ENCODE measurements at regions not wholly inside any gene's neighbourhood (a gene's known extent, or its start where the extent isn't known, plus 50 kb on each side); places are given as distances from the start of the nearest gene placed in this dataset.

DNA sequence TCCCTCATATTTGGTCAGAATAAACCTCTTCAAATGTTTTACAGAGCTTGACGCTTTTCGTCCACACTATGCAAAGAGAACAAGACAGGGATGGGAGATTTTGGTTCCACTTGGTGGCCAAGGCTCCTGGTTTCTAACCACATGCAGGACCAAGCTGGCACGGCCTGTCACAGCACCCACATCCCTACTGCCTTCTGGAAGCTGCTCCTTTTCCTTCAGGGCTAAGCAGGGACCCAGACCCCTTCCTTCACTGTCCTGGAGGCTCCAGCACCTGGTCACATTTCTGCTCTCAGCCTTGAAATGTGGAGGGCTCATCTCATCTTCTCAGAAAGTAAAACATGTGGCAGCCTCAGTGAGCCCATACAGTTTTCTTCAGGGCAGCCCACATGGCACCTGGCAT lies 50.4 kb upstream of the ARHGEF7 start:
- H3K9ac ChIP-seq (ENCODE audit: extremely low read depth, low read length, poor library complexity, severe bottlenecking), result no peak overlapping the region
- H3K27ac ChIP-seq (ENCODE audit: low read depth, low read length), result no peak overlapping the region
- Mint-ChIP-seq H3K9me3 (peaks cover 15% of the 10 kb centered on the region), H3K4me1 (peaks cover 28% of the 10 kb centered on the region), H3K36me3 (ENCODE audit: low read depth) (no peaks in the 10 kb centered on the region), H3K27me3 (ENCODE audit: insufficient read depth) (peaks cover 44% of the 10 kb centered on the region), H3K27ac (no peak overlapping the region), H3K4me3 (no peak overlapping the region)
- no peak overlapping the region for H3K4me3 ChIP-seq (ENCODE audit: low read length)
- TF ChIP-seq, protein P1, sequence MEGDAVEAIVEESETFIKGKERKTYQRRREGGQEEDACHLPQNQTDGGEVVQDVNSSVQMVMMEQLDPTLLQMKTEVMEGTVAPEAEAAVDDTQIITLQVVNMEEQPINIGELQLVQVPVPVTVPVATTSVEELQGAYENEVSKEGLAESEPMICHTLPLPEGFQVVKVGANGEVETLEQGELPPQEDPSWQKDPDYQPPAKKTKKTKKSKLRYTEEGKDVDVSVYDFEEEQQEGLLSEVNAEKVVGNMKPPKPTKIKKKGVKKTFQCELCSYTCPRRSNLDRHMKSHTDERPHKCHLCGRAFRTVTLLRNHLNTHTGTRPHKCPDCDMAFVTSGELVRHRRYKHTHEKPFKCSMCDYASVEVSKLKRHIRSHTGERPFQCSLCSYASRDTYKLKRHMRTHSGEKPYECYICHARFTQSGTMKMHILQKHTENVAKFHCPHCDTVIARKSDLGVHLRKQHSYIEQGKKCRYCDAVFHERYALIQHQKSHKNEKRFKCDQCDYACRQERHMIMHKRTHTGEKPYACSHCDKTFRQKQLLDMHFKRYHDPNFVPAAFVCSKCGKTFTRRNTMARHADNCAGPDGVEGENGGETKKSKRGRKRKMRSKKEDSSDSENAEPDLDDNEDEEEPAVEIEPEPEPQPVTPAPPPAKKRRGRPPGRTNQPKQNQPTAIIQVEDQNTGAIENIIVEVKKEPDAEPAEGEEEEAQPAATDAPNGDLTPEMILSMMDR (conservative IDR thresholded peaks at IDR 0.05), result no peak
- no peaks in the 10 kb centered on the region for H3K36me3 ChIP-seq (ENCODE audit: control insufficient read depth, insufficient read depth, low read length)
- 88 to 90% methylated on average over 3 of the region's 3 CpGs for WGBS, 2 experiments (ENCODE audit: insufficient coverage in 1 of 2, insufficient read length in 1 of 2)
- H3K4me1 ChIP-seq (ENCODE audit: control insufficient read depth, insufficient read depth, low read length), result peaks cover 3% of the 10 kb centered on the region
- H3K9me3 ChIP-seq (ENCODE audit: control insufficient read depth, low read length), result peaks cover 37% of the 10 kb centered on the region
- DNase-seq, result no peak
- H3K27me3 ChIP-seq (ENCODE audit: control insufficient read depth, insufficient read depth, low read length, poor library complexity, severe bottlenecking), result peaks cover 18% of the 10 kb centered on the region

GRCh38 chr13:111062966-111063365 lies 52.1 kb upstream of the ARHGEF7 start:
- Histone ChIP-seq H3K9ac (ENCODE audit: extremely low read depth, low read length, poor library complexity, severe bottlenecking) (no peak overlapping the region), H3K27me3 (ENCODE audit: control insufficient read depth, insufficient read depth, low read length, poor library complexity, severe bottlenecking) (peaks cover 13% of the 10 kb centered on the region), H3K9me3 (ENCODE audit: control insufficient read depth, low read length) (peaks cover 44% of the 10 kb centered on the region), H3K27ac (ENCODE audit: low read depth, low read length) (no peak overlapping the region), H3K36me3 (ENCODE audit: control insufficient read depth, insufficient read depth, low read length) (no peaks in the 10 kb centered on the region), H3K4me1 (ENCODE audit: control insufficient read depth, insufficient read depth, low read length) (peaks cover 3% of the 10 kb centered on the region), H3K4me3 (ENCODE audit: low read length) (peak overlapping the region; percentile 60)
- no peak overlapping the region for H3K27ac Mint-ChIP-seq
- DNase-seq, result no peak
- H3K9me3 Mint-ChIP-seq, result peaks cover 31% of the 10 kb centered on the region
- H3K4me3 Mint-ChIP-seq, result no peak overlapping the region
- peaks cover 31% of the 10 kb centered on the region for H3K4me1 Mint-ChIP-seq
- TF ChIP-seq, protein P1 (conservative IDR thresholded peaks at IDR 0.05), result no peak
- H3K36me3 Mint-ChIP-seq (ENCODE audit: low read depth), result no peaks in the 10 kb centered on the region
- peaks cover 35% of the 10 kb centered on the region for H3K27me3 Mint-ChIP-seq (ENCODE audit: insufficient read depth)
- 78 to 80% methylated on average over 1 to 2 of the region's 2 CpGs for WGBS, 2 experiments (ENCODE audit: insufficient coverage in 1 of 2, insufficient read length in 1 of 2)

DNA sequence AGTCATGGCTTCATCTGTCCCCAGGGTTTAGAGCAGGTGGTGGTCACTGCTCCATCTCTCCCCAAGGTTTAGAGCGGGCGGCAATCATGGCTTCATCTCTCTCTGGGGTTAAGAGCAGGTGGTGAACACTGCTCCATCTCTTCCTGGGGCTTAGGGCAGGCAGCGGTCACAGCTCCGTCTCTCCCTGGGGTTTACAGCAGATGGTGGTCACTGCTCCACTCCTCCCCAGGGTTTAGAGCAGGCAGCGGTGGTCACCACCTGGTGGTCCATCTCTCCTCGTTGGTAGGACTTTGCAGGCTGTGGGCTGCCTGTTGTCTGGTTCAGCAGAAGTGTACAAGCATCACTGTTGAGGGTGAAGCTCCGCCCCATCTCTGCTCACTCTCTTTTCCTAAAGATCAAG lies 52.8 kb upstream of the ARHGEF7 start:
- 94 to 95% methylated on average over 7 of the region's 7 CpGs for WGBS, 2 experiments (ENCODE audit: insufficient coverage in 1 of 2, insufficient read length in 1 of 2)

More for the DNA sequence above, 52.8 kb upstream of the ARHGEF7 start:
- H3K4me3 ChIP-seq (ENCODE audit: low read length), result peak overlapping the region; percentile 42
- peaks cover 44% of the 10 kb centered on the region for H3K9me3 ChIP-seq (ENCODE audit: control insufficient read depth, low read length)
- TF ChIP-seq, protein P1 (conservative IDR thresholded peaks at IDR 0.05), result no peak
- no peak for DNase-seq
- no peak overlapping the region for H3K27ac ChIP-seq (ENCODE audit: low read depth, low read length)
- H3K27me3 ChIP-seq (ENCODE audit: control insufficient read depth, insufficient read depth, low read length, poor library complexity, severe bottlenecking), result peaks cover 8% of the 10 kb centered on the region
- Mint-ChIP-seq H3K4me1 (peaks cover 31% of the 10 kb centered on the region), H3K27ac (no peak overlapping the region), H3K9me3 (peaks cover 38% of the 10 kb centered on the region), H3K4me3 (no peak overlapping the region), H3K27me3 (ENCODE audit: insufficient read depth) (peaks cover 31% of the 10 kb centered on the region), H3K36me3 (ENCODE audit: low read depth) (no peaks in the 10 kb centered on the region)
- H3K36me3 ChIP-seq (ENCODE audit: control insufficient read depth, insufficient read depth, low read length), result no peaks in the 10 kb centered on the region
- no peak overlapping the region for H3K9ac ChIP-seq (ENCODE audit: extremely low read depth, low read length, poor library complexity, severe bottlenecking)
- H3K4me1 ChIP-seq (ENCODE audit: control insufficient read depth, insufficient read depth, low read length), result peaks cover 3% of the 10 kb centered on the region

Measured in endodermal cell (in vitro differentiated cells).